GM21576 (cell line): ENCODE measurements at regions not wholly inside any gene's neighbourhood (a gene's known extent, or its start where the extent isn't known, plus 50 kb on each side); places are given as distances from the start of the nearest gene placed in this dataset.
"Not testable (repeated sequence)": the region's sequence is repeated elsewhere in the genome, so short reads cannot be mapped to it uniquely, and the experiment has no call there.

Experiments used
- ATAC-seq: cut with Tn5 transposase; IDR thresholded peaks from one replicate; pipeline ENCODE4 v1.9.1; 2021; ENCODE audit warnings: mild to moderate bottlenecking, moderate library complexity; ENCODE audit not compliant: unreplicated experiment

DNA sequence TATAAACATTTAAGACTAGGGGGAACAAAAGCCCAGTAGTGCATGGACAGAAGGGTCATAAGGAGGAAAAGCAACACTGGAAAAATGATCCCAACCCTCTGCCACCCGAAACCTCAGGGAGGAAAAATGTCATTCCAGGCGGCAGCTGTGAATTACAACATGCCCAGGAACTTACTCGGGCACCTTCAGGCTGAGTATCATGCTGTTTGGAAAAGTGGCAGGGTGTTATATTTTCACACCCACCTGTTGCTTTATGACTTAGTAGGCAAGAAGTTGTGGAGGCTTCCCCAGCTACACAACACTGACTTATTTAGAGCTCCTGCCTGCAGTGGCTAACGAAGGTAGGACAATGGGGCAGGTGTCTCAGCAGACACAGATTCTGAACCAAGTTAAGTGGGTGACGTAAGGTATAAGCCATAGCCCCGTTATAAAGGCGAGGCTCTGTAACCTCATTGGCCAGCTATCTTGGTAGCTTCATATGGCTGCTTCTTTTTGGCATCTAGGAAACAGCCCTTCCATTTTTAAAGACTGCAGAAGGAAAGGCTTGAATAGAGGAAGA, 96.1 kb upstream of the IFNG-AS1 start:
- ATAC-seq, result no peak

DNA sequence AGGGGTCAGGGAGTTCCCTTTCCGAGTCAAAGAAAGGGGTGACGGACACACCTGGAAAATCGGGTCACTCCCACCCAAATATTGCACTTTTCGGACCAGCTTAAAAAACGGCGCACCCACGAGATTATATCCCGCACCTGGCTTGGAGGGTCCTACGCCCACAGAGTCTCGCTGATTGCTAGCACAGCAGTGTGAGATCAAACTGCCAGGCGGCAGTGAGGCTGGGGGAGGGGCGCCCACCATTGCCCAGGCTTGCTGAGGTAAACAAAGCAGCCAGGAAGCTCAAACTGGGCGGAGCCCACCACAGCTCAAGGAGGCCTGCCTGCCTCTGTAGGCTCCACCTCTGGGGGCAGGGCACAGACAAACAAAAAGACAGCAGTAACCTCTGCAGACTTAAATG, 88.8 kb upstream of the IFNG-AS1 start:
- ATAC-seq, result not testable (repeated sequence)

DNA sequence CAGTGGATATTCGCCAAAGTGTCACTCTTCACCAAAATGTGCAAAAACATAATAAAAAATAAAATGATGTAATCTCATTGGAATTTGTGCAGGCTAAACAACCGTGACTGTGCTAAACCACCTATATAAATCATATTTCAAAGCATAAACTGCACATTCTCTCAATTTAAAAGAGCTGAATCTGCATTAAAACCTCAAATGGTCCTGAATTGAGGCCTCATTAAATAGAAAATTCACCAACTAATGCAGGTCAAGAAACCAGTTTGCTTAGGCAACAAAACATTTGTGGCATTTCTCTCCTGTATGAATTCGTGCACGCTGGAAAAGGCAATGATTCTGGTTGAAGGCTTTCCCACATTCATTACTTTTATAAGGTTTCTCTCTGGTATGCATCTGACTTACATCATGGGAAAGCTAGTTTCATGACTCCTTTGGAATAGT, 80.1 kb upstream of the IFNG-AS1 start:
- ATAC-seq, result no peak

DNA sequence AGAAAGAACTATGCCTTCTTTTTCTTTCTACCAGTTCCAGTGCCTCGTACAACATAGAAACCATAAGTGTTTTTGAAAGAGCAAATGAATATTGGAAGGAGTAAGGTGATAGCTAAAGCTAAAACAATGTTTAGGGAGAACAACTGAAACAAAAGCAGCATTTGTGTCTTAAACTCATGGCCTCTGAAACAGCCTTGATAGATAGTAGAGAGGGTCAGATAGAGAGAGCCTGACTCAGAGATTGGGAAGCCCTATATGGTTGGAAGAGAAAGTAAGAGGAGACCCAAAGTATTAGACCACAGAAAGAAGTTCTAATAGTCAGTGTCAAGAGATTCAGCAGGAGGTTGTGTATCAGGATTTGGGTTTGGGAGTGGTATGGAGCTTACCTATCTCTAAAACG, 79.6 kb upstream of the IFNG-AS1 start:
- ATAC-seq, result no peak

DNA sequence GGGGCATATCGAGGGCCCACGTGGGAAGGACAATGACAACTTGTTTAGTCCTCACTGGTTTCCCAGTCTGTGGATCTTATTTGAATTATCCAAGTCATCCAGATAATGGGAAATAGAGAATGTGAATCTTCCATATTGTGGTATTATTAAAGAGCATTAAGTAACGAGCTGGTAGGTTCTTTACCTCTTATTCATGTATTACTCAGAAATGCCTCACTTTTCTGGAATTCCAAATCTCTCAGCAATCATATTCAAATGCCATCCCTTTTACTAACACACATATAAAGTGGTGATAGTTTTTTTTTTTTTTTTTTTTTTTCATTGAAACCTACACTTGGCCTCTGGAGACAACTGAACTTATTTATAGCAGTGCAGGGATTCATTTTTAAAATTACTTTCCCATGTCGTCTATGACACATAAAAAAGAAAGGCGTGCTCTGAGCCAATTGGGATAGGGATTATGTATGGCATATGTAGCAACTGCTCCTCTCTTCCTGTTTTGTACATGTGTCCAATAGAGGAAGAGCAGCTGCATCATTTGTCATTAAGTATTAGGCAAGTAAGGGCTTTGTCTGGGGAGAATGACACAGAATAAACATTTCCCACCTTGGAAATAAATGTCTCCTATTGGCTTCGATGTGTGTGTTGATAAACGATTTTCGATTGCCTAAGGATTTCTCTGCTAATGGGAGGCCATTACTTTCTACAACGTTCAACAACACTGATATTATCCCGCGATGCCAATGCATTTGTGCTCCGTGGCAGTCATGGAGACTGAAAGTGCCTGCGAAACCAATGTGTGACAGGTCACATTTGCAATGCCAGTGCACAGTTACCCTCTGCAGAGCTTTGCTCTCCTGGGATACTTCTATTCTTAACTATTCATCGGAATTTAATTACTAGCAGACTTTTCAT, 78.6 kb upstream of the IFNG-AS1 start:
- no peak for ATAC-seq

DNA sequence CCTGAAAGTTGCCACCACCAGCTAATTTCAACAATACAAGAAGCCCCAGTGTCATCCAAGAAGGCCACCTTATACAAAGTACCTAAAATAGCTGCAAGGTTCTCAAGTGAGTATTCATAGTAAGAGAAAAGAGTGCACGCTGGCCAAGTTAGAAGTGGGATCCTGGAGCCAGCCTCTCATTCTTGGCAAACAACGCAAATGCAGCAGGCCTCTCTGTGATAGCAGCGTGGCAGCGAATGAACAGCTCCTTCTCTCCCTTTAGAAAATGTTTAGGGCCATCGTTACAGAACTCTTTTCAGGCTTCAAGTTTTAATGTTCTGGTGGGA, 78.0 kb upstream of the IFNG-AS1 start:
- no peak for ATAC-seq

DNA sequence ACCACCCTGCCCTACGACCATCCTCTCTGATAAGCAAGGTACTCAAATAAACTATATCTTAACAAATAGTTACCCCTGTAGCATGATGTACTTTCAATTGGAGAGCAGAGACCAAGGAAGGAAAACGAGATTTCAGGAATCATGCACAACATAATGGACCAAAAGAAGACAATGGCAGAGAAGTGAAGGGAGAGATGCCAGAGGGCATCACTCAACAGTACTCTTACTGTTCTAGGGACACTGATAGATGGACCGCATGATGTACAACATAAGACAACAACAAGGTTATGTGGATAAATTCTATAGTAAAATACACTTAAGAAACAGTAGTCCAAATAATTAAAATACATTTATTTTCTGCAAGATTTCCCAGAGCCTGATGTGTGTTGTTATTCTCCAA, 77.5 kb upstream of the IFNG-AS1 start:
- no peak for ATAC-seq

DNA sequence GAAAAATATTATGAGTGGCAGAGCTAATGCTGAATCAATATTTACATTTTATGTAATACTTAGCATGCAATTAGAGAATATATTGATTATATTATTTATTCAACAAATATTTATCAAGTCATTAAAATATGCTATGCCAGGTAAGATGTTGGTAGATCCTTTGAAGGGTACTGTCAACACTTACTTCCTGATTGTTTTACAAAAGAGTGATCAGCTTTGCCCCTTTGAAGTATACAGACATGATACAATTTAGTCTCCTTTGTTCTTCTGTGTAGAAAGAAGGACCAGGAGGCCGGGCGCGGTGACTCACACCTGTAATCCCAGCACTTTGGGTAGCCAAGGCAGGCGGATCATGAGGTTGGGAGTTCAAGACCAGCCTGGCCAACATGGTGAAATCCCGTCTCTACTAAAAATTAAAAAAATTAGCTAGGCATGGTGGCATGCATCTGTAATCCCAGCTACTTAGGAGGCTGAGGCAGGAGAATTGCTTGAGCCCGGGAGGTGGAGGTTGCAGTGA, 73.9 kb upstream of the IFNG-AS1 start:
- ATAC-seq, result no peak

DNA sequence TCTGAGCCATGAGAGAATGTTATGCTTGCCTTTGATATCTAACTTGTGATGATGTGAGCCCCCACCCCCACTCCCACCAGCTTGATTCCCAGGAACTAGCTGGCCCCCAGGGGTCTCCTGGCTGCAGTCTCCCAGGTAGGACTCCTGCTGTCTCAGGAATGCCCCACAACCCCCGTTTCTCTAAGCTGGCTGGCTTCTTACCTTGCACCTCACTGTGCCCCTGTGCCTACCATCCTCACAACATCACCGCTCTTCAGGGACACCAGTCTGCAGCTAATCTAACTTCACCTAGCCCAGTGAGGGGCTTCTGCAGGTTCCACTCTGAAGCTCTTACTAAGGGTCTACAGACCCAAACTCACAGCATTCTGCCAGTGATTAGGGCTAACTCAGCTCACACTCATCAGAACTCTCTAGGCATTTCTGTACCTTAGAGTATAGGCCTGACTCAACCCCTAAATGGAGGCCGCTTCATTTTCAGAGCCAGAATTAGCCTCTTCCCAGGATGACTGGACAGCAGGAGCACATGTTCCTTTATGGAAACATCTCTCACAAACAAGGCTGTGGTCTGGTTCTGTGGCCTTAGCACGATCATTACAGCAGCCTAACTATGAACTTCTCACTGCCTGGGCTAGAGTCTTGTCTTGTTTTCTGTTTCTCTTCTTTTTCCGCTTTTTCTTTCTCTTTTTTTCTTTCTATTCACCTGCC, 72.8 kb upstream of the IFNG-AS1 start:
- ATAC-seq, result no peak

DNA sequence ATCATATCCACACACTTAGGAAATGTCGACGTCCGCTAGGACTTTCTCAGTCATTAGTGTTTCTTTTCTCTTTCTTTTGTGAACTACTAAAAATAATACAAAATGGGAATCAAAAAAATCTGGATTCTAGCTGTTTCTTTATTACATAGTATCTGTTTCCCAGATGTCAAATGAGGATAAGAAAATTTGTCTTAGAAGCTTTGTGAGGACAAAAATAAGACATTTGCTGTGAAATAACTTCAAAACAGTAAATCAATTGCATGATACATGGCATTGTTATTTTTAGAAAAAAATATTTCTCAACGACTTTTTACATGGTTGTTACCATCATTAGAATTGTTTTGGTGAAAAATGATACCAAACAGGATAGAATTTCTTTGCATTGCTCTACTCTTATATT, 71.4 kb upstream of the IFNG-AS1 start:
- no peak for ATAC-seq

DNA sequence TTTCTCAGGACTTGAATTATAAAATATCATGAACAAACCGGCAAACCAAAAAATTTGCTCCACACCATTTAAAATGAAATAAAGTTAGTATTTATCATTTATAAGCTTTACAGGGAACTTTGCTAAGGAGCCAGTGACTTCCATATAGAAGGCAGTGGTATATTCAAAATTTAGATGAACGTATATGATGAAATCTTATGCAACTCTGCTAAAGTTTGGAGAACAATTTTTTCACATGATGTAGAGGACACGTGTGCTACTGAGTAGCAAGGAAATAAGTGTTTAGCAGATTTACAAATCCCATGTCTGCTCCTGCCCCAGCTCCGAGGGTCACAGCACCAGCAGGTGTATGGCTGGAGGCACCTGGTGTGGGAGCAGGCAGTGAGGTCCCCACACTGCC, 70.8 kb upstream of the IFNG-AS1 start:
- no peak for ATAC-seq

DNA sequence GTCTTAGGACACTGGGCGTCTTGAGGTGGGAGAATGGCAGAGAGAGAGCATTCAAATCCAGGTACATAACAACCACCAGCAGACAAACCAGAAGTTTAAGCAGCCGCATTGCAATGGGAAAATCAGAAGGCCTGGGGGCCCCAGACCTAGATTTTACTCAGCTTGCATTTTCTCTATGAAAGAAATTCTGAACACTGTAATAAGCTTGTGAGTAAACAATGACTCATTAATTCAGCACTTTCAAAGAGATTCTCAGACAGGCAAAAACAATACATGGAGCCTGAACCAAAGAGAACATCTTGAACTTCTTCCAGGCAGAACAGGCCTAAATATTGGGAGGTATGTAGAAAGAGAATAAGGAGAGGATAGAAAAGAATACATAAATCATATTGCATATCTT, 69.8 kb upstream of the IFNG-AS1 start:
- no peak for ATAC-seq

DNA sequence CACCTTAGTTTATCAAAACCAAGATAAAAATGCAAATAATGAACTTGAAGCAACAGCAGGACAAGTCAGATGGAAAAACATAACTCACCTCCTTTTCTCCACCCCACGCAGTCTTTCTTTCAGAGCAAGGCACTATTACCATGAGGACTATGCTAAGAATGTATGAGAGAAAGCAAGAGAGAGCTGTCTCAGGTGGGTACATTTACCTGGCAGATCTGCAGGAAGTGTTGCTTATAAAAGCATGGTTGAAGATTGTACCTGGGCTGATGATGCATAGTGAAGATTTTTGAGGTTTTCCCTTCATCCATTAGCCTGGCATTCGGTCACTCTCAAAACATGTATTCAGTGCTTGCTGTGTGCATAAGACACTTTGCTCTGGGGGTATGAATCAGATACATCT, 68.8 kb upstream of the IFNG-AS1 start:
- no peak for ATAC-seq

DNA sequence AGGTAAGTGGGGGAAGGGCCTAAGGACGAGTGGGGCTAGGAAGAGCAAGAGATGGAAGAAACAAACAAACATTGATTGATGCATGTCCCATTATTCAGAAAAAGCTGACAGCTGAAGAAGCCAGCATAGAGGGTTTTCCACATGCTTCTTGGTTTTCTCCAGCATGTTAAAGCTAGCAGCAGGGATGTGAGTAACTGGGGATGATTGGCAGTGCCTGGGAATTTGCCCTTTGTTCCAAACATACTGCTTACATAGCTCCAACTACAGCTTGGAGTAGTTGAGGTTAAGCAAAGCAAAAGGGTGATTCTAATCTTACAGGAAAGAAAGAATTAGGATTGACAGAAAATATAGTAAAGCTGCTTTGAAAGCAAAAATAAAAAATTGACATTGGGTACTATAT, 68.0 kb upstream of the IFNG-AS1 start:
- no peak for ATAC-seq

DNA sequence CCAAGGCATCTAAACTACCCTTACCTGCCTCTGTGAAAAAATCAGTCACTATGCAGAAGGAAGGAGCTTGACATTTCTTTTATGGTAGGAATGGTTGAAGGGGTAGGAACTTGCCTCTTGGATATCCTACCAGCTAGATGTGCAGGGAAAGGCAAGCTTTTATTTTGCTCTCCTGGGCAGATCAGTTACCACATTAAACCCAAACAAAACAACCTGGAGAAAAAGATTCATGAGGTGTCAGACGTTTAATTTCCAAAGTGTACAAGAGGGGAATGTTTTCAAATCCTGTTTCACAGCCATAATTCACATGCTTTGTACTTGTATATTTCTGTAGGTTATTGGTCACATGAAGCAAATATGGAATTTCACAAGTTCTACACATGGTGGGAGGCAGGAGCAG, 67.0 kb upstream of the IFNG-AS1 start:
- ATAC-seq, result no peak

DNA sequence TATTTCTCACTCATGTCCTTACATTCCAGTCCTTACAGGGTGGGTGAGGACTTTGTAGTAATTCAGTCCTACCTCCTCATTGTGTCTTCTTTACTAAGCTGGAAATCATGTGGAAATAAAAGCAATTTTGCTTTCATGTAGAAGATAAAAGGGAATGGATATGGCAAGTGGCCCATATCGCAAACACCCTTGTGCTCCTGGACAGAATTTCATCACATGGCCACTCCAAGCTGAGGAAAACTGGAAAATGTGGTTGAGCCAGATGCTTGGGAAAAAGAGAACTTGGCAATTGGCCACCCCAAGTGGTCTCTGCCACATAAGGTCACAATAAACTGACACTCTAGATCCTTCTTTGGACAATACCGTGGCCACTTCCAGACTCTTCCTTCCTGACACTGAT, 64.2 kb upstream of the IFNG-AS1 start:
- no peak for ATAC-seq

DNA sequence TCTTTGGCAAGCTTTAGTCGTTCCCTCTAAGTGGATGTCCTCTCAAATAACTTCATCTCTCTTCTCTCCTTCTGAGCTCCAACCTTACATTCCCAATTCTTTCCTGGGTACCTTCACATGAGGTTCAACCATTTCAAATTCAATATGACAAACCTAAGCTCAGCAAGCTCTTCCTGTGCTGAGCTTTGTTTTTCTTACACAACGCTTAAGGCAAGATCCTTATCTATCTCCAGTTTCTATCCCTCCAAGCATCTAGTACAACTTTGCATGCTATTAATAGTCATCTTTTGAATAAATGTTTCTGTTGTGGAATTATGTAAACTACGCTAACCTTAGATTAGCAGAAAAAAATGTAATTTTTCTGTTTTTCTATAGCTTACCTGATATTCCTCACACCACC, 63.7 kb upstream of the IFNG-AS1 start:
- ATAC-seq, result no peak

DNA sequence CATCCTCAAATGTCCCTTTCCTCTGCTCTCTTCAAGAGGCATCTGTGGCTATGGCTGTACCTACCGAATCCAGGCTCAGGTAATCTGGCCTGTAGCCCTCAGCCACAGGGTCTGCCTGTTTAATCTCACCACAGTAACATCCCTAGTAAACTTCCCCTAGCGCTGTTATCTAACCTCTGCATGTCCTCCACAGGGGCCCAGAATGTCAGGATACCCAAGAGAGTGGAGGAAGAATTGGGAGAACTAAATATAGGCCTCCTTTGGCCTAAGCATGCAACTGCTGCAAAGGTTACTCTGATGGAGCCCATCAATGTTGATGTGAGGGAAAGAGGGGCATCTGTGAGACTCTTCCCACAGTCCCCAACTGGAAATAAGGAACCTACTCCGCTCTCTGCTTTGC, 63.2 kb upstream of the IFNG-AS1 start:
- no peak for ATAC-seq

DNA sequence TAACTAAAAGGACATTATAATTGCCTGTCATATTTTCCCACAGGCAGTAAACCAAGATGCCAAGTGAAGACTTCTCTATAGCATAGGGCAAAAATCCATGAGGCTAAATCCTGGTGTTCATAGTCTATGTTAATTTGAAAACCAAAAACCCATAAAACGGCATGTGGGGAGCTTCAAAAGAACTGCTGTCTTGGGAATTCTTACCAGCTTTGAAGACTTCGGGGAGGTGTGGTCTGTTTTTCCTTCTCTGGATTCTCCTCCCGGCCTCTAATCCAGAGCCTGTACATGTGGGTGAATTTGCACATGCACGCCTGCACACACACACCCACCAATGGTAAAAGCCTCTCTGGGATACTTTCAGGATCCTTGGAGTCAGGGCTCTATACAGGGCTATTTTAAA, 61.9 kb upstream of the IFNG-AS1 start:
- no peak for ATAC-seq

DNA sequence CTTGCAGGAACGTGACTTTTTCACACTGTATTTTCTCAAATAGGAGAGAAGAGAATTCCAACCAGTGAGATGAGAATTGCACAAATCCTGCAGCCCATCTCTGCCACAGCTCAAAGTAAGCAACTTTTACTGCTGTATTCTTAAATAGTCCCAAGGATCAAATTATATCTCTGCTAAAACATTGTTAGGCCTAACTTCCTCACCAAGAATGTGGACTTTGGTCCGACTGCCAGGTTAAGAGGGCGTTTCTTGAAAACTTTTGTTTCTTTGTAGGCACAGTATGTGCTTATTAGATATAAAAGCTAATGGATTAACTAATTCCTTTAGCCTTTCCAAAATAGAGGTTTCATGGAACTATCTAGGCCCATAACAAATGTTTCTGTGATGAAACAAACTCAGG, 61.4 kb upstream of the IFNG-AS1 start:
- ATAC-seq, result no peak

DNA sequence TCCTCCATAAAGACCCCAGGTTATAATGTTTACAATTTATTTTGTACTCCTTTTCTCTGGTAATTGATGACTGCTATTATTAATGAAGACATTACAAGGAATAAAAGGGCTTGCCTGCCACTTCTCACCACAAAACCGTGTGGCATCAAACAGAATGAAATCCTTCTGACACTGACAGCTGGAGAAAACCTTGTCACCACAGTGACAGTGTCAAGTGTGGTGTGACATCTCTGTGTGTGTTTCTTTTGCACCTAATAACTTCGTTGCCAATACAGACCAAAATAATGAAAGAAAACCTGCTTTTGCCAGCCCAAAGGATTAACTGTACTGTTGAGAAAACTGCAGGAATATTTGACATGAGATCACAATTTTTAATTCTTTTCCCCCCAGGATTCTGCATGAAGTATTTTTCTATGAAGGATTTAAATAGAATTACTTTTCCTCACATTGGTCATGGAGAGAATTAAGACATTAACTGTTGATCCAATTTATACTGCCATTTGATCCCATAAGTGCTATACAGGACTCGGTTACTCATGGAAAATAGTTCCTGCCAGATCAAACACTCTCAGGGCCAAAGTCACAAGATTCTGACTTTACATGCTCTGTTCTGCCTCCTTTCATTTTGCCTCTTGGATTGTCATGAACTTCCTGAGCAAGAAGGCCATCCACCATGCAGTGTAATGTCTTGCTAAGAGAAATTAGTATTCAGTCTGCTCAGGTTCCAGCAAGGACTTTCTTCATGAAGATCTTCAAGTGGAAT, 60.4 kb upstream of the IFNG-AS1 start:
- no peak for ATAC-seq
